GM19372 (cell line): ENCODE measurements at regions not wholly inside any gene's neighbourhood (a gene's known extent, or its start where the extent isn't known, plus 50 kb on each side); places are given as distances from the start of the nearest gene placed in this dataset.
A peak's percentile ranks its signal among the peaks of the same experiment; 100 is the strongest.
"Not testable (repeated sequence)": the region's sequence is repeated elsewhere in the genome, so short reads cannot be mapped to it uniquely, and the experiment has no call there.

Experiments
- ATAC-seq: cut with Tn5 transposase; IDR thresholded peaks from one replicate; pipeline ENCODE4 v1.9.1; 2021; ENCODE audit warnings: mild to moderate bottlenecking, low read depth, moderate library complexity; ENCODE audit not compliant: unreplicated experiment

DNA sequence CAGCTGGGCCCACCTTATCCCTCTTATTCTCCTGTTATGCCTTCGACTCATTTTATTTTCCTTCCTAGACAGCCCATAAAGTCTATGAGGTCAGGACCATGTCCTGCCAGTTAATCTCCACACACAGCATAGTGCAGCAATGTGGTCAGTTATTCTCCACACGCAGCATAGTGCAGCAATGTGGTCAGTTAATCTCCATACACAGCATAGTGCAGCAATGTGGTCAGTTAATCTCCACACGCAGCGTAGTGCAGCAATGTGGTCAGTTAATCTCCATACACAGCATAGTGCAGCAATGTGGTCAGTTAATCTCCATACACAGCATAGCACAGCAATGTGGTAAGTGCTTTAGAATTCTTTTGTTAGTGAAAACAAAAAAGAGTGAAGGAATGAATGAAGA, 77.8 kb downstream of the TEX36 start:
- no peak for ATAC-seq

DNA sequence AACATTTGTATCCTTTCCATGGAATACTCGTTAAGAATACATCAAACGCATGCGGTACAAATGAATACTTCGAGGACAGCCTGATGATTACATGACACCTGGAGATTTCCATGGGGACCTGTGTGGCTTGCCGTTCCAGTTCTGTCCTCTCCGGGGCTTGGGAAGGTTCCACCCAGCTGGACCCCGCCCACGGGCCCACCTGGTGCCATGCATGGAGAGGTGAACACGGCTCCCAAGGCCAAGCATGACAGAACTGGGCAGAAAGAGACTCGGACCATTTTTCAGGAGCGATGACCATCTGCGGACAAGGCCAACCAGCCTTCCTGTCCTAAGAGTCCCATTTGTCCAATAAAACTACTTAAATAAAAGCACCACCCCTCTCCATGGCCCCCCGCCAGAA, 80.1 kb downstream of the TEX36 start:
- no peak for ATAC-seq

DNA sequence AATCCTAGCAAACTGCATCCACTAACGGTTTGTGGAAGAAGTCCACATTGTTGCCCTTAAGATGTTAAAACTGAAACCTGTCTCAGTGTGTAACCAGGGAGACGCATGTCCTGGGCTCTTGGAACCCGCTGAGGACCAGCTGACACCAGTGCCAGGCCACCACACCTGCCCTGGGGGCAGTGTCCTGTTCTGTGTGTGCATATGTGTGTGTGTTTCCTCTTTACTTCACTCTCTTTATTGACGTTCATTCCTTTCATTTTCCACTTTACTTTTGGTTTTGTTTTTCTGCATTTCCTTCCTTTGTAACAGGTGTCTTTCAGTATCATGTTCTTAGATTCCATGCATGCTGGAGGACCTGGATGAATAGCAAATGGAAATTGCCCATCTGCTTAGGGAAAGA, 83.8 kb downstream of the TEX36 start:
- no peak for ATAC-seq

DNA sequence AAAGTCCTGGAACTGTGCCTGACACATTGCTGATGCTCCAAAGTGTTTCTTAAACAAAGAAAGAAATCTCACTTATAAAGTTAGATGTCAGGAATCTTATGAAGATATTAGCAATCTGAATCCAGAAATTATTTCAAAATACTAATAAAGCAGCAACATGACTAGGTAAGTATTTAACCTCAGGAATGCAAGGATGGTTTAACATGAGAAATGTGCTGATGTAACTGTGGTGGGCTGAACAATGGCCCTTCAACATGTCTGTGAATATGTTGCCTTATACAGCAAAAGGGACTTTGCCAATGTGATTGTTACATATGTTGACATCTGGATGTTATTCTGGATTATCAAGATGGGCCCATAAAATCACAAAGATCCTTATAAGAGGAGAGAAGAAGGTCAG, 87.1 kb downstream of the TEX36 start:
- no peak for ATAC-seq

DNA sequence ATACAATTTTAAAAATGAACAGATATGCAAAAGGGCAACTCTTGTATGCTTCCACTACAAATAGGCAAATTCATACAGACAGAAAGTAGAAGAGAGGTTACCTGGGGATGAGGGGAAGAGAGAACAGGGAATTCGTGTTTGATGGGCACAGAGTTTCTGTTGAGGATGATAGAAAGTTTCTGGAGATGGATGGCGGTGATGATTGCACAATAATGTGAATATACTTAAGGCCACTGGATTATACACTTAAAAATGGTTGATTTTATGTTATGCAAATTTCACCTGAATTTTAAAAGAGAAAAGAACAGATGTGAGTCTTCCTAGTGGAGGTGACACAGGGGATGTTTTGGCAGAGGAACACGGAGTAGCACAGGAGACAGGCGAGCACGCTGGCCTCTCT, 89.3 kb downstream of the TEX36 start:
- no peak for ATAC-seq

DNA sequence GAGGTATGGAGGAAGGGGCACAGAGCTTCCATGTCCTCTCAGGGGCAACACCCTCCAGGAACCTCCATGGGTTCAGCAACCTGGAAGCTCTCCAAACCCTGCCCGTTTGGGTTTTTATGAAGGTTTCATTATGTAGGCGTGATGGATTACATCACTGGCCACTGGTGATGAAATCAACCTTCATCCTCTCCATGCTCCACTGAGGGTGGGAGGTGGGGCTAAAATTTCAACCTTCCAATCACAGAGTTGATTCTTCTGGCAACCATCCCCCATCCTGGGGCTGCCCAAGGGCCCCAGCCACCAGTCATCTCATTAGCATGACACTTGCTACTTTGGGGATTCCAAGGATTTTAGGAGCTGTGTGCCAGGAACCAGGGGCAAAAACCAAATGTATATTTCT, 90.1 kb downstream of the TEX36 start:
- ATAC-seq = no peak

DNA sequence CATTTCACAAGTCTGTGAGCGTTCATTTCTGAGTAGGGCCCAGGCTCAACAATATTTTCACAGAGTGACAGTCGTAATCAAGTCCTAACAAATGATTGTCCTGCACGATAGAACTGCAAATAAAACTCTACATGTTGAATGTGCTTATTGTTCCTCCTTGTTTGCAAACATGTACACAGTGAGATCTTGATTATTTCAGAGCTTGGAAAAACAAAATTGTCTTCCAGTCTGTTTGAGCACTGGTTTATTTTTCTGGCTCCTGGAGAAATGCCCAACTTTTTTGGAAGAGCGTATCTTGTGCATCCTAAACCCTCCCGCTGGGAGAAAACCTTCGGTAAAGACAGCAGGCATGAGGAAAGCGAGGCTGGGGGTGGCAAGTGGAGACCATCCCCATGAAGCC, 91.1 kb downstream of the TEX36 start:
- ATAC-seq = no peak

DNA sequence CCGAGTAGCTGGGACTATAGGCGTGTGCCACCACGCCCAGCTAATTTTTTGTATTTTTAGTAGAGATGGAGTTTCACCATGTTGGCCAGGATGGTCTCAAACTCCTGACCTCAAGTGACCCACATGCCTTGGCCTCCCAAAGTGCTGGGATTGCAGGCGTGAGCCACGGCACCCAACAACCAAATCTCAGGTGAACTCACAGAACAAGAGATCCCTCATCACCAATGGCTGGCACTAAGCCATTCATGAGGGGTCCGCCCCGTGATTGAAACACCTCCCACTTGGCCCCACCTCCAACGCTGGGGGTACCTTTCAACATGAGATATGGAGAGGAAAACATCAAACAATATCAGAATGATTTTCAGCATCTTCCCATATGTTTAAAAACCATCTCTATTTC, 94.2 kb downstream of the TEX36 start:
- ATAC-seq = not testable (repeated sequence)

DNA sequence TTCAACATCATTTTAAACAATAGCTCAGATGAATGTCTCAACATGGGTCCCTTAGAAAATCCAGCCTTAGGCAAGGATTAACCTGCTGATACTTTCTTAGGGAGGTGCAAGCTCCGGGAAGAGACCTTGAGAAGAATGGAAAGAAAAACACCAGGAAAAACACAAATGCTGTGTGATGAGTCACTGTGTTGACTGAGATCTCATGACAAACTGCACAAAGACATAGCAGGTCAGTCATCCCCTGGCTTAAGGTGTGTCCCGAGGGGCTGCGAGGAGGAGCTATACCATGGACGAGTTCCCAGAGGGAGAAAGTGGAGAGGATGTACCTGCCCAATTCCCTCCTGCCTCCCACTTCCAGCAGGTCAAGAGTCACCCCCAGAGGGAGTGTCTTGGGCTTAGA, 98.0 kb downstream of the TEX36 start:
- ATAC-seq = no peak

DNA sequence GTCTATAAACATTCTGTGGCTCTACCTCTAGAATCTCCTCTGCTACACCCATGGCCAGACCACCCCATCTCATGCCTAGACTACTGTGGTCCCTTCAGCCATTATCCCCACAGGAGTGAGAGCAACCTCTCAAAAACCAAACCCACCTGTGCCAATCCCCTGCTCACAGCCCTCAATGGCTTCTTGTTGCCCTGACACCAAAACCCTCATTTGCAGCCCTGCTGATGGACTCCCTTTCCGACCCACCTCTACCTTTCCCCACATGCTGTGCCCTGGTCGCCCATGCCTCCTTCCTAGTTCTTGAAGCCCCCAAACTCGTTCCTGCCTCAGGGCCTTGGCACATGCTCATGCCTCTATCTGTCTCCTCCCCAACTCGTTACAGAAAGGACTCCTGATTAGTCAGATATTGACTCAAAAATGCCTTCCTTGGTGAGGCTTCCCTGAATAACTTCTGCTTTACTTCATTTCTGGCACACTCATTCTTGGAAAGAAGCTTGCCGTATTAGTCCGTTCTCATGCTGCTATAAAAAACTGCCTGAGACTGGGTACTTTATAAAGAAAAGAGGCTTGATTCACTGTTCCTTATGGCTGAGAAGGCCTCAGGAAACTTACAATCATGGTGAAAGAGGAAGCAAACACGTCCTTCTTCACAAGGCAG, 104.2 kb downstream of the TEX36 start:
- ATAC-seq = no peak

DNA sequence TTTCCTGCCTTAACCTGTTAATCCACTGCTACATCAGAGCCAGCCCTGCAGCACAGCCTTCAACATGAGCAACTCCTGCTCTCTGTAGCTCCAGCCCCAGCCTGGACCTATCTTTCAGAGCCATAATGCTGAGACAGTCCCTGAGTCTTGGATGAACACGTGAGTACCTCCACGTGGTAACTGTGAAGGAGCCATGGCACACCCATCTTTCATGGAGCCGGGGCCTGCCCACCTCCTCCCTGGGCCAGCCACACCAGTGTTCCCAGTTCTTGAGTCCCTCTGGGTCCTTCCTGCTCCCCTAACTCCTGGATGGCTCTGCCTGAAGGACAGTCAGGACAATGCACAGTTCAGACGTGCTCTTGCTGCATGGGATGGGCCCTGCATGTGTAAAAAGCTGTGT, 107.1 kb downstream of the TEX36 start:
- no peak for ATAC-seq

DNA sequence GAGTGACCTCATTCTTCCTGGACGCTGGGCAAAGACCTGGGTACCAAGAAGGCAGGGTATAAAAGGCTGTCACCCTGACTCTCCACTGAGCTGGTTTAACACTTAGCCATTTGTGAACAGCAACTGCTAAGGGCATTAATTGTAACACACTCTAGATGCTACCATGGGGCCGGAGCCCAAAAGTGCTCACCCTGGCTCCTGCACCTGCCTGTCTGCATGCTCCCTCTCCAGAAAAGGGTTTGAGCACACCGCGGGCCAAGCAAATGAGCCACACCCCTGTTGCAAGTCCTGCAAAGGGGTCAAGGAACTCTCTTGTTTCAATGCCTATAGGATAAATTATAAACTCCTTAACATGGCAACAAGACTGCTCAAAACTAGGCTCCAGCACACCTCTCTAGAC, 114.8 kb downstream of the TEX36 start:
- no peak for ATAC-seq

DNA sequence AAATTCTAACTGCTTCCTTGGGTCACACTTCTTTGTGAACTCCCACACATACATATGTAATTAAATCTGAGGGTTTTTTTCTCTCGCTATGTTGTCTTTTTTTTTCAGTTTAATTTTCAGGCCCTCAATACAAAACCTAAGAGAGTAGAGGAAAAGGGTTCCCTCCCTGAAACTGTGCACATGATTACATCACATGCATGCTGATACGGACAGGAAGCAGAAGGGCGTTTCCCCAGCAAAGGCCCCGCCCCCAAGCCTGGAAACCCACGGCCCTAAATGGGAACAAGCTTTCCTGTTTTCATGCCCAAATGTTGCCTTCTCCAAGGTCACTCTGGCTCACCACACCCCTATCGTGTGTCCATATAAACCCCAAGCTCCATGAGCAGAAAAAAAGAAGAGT, 115.4 kb downstream of the TEX36 start:
- ATAC-seq = no peak

DNA sequence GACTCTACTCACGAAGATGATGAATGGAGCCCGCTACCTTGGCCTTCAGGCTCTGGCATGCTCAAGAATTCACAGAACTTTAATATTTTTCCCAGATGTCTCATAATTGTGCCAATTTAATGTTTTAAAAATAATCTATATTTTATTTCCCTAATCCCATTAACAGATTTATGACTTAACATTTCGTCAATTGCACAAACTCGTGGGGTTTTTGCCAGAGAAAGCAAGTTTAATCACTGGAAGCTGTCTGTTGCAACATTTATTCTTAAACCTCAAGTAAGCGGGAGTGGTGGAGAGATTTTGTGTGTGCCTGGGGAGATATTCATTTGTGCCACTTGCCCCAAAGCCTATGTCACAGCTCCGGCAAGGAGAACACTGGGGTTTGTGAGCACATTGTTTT, 117.9 kb downstream of the TEX36 start:
- no peak for ATAC-seq

DNA sequence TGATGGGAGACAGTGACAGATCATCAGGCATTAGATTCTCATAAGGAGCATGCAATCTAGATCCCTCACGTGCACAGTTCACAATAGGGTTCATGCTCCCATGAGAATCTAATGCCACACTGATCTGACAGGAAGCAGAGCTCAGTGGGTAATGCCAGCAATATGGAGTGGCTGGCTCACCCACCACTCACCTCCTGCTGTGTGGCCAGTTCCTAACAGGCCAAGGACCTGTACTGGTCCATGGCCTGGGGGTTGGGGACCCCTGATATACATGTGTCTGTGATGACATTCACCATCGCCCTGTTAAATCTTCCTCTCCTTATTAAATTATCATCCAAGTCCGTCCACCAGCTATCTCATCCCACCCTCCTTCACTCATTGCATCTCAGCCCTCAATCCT, 118.4 kb downstream of the TEX36 start:
- no peak for ATAC-seq

DNA sequence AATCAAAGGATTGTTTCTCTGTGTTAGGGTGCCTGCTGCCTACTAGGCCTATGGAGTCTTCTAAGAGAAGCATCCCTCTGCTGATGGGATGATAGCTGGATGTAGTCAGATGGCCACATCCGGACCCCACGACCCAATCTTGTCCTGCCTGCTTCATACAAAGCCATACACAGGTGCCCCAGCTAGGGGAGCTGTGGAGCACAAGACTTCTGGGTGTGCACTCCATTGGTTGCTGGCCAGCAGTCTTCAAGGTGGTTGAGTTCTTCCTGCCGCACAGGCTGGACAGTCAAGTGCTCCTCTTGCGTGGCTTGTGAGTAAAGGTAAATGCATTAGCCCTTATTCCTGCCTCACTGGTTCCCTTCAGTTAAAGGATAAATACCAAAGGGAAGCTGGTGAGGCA, 120.2 kb downstream of the TEX36 start:
- ATAC-seq = no peak

DNA sequence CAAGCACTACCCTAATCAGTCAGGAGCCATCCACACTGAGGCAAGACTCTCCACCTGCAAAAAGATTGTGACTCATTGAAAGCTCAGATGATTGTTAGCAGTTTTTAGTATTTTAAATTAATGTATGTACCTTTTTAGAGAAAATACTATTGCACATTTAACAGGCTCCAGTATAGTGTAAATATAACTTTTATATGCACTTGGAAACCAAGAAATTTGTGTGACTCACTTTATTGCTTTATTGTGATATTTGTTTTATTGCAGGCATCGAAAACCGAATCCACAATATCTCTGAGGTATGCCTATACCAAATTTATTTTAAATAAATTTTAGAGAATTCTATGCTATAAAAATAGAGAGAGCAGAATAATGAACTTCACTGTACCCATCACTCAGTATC, 122.0 kb downstream of the TEX36 start:
- no peak for ATAC-seq

DNA sequence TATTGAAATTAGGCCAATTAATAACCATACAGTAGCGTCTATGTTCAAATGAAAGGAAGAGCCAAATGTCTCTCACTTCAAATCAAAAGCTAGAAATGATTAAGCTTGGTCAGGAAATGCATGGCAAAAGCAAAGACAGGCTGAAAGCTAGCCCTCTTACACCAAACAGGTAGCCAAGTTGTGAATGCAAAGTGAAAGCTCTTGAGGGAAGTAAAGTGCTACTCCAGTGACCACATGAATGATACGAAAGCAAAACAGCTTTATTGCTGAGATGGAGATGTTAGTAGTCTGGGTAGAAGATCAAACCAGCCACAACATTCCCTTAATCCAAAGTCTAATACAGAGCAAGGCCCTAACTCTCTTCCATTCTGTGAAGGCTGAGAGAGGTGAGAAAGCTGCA, 123.8 kb downstream of the TEX36 start:
- ATAC-seq = peak; percentile 87

DNA sequence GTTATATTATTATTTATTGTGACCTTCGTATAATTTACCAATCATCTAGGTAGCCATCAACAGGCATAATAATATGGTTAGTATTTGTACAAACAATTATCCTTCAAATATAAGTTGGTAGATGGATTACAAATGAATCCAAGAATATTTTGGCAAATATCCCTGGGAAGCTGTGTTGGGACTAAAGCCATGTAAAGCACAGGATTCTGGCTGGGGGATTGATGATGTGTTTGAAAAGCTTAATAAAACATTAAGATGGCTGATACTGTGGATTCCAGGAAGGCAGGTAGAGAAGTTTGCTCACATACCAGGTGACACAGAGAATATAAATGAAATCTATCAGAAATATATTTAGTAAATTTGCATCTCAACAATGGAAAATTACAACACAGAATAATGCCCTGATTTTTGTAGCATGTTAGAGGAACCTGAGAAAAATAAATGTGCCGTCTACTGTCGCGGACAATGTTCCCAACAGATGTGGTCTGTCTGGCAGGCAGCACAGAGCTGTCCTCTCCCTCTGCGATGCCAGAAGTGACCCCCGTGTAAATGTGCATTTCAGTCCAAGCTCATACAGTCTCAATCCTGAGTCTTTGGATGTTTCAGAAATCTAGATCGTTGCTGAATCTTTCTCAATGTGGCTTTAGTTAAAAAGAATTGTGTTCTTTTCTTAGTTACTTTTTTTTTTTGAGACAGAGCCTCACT, 125.0 kb downstream of the TEX36 start:
- ATAC-seq = no peak

DNA sequence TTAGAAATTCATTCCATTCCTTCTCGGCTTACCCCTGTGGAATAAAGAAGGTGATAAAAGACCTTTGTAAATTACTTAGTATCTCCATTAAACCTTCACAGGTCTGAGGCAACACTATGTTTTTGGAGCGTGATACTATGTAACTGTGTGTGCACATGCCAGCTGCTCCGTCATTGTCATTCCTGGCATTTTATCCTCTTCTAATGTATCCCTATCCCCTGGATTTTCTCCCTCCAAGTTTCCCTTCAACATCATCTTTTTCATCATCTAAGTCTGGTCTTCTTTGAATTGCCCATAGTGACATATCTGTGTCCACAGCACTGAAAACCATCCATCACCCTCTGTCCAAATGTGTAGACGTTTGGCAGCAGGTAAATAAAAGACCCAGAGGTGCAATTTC, 125.7 kb downstream of the TEX36 start:
- ATAC-seq = no peak

DNA sequence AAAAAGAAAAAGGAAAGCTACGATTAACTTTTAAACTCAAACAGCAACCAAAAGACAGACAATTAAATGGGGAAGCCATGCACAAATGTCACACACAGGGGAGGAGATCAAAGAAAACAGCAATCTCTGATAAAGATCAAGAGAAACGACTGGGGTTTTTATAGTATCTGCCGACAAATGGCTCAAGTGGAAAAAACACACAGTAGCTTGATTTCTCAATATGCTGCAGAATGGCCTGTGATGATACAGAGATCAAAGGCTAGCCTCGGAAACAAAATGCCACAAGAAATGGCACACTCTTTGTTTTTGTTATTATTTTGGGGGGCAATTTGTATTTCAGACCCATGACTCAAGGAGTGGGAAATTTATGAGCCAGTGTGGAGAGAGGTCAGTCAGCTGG, 126.1 kb downstream of the TEX36 start:
- ATAC-seq = no peak

DNA sequence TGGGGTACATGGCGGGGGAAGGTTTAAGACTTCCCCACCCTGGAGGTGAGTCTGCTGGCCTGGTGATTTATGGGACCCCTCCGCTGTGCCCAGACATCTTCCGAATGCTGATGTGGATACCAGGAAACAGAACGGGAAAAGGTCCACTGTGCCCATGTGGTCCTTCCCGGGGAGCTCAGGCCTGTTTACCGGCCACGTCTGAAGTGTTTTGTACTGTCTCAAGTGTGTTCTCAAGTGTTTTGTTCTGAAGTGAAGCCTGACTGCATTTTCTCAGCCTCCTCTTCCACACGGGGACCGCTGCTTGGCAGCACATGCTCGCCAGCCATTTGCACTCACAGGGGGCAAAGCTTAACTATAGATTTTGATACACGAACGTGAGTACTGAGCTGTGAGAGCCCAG, 127.2 kb downstream of the TEX36 start:
- no peak for ATAC-seq

DNA sequence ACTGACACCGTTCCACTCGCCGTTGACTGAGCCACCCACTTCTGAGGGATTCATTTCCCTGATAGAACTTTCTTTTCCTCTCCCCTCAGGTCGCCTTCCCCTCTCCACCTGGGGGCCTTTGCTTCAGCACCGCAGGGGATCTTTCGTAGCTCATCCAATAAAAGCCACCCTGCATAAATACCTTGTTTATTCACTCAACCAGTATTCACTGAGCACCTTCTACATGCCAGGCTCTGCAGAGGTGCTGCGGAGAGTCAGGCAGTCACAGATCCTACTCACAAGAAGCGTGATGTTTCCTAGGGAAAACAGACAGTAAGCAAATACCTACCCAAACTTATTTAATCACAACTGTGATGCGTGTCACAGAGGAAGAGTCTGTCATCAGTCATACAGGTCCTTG, 127.7 kb downstream of the TEX36 start:
- no peak for ATAC-seq
